Smooth muscle cell of the brain vasculature (primary cell): ENCODE measurements at regions not wholly inside any gene's neighbourhood (a gene's known extent, or its start where the extent isn't known, plus 50 kb on each side); places are given as distances from the start of the nearest gene placed in this dataset.

Experiments
- DNase-seq: peaks from one replicate; pipeline ENCODE4 v3.0.0-alpha.2; 2012; ENCODE audit warnings: low read depth, low spot score

DNA sequence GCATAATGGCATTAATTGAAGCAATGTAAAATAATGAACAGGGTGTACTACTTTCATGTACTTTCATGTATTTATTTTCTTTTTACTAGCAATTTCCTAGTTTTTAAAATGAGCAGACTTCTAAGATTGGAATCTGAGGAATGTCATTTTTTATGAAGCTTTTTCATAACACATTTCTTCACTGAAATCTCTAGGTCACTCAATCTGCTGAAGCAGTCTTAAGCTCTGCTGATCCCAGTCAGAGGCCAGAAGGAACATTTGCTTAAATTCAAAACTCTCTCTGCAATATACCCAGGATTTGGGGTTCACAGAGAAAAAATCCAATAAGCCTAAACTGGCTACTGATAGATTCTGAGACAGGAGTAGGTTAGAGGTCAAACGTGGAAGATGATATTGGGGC is 73.6 kb upstream of the CNTN1 start:
- DNase-seq: no peak

DNA sequence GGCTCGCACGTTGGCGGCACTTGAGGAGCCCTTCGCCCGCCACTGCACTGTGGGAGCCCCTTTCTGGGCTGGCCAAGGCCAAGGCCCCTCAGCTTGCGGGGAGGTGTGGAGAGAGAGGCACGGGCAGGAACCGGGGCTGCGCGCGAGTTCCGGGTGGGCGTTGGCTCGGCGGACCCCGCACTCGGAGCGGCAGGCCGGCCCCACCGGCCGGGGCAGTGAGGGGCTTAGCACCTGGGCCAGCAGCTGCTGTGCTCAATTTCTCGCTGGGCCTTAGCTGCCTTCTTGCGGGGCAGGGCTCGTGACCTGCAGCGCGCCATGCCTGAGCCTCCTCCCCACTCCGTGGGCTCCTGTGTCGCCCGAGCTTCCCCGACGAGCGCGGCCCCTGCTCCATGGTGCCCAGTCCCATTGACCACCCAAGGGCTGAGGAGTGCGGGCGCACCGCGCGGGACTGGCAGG is 71.6 kb upstream of the CNTN1 start:
- no peak for DNase-seq

- DNase-seq: peak; percentile 4
Measured at GRCh38 chr12:40622246-40622838, 69.9 kb upstream of the CNTN1 start.

DNA sequence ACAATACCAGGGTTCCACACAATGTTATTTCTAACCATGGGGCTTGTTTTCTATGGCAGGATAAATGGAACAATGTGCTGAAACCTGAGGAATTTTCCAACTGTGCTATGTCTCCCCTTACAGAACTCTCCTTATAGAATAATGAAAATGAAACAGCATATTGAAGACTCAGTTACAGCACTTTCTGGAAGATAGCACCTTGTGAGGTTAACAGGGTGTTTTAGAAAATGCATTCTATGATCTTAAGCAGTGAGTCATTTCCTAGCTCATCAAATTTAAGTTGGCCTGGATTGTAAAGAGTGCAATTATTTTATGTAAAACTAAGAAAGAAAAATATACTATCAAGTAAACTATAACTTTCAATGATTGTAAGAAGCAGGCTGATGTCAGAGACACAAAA is 60.1 kb upstream of the CNTN1 start:
- no peak for DNase-seq

DNA sequence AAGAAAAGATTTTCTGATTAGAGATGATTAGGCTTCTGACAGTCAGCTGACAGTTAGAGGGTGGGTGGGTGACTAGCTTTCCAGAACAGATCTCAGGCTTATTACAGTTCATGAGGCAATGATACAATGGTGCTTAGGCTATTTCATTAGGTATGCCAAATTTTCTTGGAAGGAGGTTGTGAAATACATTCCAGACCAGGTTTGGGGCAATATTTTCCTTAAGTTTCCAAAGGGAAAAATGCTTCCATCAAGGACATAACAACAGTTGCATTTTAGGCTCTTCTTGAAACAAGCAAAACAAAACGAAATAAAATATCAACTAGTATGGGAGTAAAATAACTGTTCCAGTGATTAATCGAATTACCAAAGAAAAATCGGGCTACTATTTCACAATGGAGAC is 59.3 kb upstream of the CNTN1 start:
- no peak for DNase-seq

- no peak for DNase-seq
Measured at GRCh38 chr12:40634517-40635131, 57.6 kb upstream of the CNTN1 start.

DNA sequence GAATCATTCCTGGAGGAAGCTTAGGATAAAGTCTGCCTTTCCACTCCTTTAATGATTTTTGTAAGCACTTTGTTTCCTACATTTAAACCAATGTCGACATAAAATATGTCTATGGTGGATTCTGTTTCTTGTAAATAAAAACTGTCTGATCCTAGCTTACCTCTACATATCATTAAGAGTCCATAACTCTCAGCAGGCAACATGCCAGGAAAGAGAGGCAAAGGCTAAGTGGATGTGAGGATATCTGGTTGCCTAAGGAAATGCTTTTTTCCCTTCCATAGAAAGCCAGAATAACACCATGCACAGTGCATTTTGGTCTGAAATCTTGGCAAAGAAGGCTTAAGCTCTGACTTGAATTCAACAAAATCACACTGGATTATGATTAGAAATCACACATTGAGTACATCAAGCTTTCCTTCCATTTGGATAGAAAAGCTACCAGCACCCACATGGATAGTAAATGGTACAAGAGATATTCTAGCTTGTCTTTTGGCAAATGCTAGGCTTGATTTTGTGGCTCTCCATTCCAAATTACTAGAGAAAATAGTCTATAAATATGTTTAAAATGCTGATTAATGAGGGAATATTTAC is 57.0 kb upstream of the CNTN1 start:
- no peak for DNase-seq
